AG10803 (cell line): ENCODE measurements at regions not wholly inside any gene's neighbourhood (a gene's known extent, or its start where the extent isn't known, plus 50 kb on each side); places are given as distances from the start of the nearest gene placed in this dataset.

ENCODE experiments used
- DNase-seq: peaks from one replicate; pipeline ENCODE4 v3.0.0; 2010; ENCODE audit warnings: low read depth
- H3K4me3 ChIP-seq: 2 replicates; pipeline ENCODE4 v1.5.1; 2011; ENCODE audit warnings: mild to moderate bottlenecking, low read length, control low read depth
- TF ChIP-seq, protein P1 (sequence below): conservative IDR thresholded peaks from 2 replicates; pipeline ENCODE4 v1.5.1; 2011; ENCODE audit warnings: mild to moderate bottlenecking, low read length, control low read depth, inconsistent platforms

- peak; percentile 98 for DNase-seq
- no peak overlapping the region for H3K4me3 ChIP-seq
- TF ChIP-seq, protein P1, sequence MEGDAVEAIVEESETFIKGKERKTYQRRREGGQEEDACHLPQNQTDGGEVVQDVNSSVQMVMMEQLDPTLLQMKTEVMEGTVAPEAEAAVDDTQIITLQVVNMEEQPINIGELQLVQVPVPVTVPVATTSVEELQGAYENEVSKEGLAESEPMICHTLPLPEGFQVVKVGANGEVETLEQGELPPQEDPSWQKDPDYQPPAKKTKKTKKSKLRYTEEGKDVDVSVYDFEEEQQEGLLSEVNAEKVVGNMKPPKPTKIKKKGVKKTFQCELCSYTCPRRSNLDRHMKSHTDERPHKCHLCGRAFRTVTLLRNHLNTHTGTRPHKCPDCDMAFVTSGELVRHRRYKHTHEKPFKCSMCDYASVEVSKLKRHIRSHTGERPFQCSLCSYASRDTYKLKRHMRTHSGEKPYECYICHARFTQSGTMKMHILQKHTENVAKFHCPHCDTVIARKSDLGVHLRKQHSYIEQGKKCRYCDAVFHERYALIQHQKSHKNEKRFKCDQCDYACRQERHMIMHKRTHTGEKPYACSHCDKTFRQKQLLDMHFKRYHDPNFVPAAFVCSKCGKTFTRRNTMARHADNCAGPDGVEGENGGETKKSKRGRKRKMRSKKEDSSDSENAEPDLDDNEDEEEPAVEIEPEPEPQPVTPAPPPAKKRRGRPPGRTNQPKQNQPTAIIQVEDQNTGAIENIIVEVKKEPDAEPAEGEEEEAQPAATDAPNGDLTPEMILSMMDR, result no peak
These were observed 108.1 kb downstream of the CCDC34 start for GRCh38 chr11:27254744-27255446.

DNA sequence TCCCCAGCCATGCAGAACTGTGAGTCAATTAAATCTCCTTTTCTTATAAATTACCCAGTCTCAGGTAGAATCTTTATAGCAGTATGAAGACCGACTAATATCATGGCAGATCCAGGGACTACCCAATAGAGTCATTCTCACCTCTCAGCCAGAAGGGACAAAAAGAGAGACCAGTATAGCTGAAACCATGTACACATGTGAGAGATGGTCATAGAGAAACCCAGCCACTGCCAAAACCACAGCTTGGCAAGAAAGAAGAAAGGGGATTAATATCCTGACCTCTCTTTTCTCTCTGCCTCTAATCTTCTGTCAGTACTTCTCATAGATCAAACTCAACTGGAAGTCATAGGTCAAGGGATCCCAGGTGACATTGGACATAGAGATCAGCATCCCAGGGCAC is 109.8 kb downstream of the CCDC34 start:
- no peak overlapping the region for H3K4me3 ChIP-seq
- DNase-seq, result peak; percentile 42
- TF ChIP-seq, protein P1, result no peak

DNA sequence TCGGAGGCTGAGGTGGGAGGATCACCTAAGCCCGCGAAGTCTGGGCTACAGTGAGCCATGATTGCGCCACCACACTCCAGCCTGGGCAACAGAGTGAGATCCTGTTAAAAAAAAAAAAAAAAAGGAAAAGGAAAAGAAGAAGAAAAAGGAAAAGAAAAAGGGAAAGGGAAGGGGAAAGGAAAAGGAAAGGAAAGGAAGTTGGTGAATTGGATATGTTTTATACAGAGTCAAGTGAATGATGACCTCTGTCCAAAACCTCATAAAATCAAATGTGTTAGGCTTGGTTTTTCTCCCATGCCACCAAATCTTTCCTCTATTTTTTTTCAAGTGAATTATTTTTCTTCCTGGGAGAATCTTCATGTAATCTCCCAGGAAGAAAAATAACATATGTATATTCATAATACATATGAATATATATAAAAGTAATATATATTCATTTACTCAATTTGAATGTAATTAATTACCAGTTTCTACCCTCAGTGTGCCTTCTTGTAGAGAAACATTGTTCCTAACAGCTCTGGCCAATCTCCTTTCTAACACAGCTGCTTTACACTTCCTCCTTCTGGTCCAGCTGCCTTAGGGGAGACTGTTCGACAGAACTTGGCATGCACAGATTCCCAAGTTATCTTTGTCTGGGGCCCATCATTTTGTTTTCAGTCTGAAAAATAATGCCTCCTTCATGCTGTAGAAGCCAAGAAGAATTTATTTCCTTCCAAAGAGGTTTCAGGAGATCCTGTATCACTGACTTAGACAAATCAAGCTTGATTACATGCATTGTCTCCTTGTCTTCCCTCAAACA is 111.9 kb downstream of the CCDC34 start:
- TF ChIP-seq, protein P1, result no peak
- no peak for DNase-seq
- no peak overlapping the region for H3K4me3 ChIP-seq

DNA sequence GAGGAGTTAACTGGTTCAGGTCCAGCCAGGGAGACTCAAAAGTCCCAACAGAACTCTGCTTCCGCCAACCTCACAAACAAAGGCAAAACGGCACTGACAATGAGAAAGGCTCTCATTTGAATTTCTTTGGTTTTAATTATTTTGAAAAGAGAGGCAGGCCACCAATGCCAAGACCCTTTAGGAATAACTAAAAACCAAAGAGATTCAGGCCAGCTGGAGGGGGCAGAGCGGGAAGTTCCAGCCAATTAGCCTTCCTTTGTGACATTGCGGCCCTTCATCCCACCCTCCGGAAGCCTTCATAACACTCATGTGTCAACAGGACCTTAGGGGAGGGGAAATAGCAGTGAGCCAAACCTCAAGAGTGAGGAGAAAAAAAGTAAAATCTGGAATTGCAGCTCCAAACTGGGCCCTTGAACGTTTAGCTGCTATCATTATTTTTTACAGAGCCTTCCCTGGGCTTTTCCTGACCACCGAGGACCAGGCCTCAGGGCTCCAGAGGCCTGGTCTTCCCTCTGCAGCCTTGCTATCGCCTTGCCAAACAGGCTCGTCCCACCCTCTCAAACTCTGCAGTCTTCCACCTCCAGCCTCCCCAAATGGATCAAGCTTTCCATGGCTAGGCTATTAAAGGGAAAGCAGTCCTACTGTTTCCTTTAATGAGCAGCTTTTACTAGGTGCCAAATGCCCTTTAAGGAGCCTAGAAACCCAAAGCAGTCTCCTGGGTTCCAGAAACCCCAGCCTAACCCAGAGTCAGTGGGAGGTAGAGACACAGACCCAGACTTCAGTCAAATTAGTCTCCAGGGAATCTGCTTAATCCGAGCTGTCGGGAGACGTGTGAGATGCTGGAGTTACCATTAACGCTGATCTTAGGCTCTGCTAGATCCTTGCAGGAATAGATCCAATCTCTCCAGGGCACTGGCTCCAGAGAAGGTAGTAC is 114.2 kb downstream of the CCDC34 start:
- no peak overlapping the region for H3K4me3 ChIP-seq
- DNase-seq, result no peak
- TF ChIP-seq, protein P1, result no peak

DNA sequence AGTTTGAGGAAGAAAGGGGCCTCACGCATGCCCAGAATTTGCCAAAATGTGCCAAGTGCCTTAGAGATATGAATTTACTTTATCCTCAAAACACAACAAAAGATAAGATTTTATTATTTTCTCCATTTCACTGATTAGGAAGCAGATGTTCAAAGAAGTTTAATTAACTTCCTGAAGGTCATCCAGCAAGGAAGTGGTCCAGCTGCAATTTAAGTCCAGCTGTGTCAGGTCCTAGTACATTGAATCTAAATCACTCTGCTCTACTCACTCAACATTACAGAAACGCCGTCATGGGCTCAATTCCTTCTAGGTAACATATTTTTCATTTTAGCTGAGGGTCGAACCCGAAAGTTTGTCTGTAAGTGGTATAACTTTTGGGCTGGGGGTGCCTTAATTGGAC is 115.4 kb downstream of the CCDC34 start:
- DNase-seq, result no peak
- no peak overlapping the region for H3K4me3 ChIP-seq
- TF ChIP-seq, protein P1, result no peak

DNA sequence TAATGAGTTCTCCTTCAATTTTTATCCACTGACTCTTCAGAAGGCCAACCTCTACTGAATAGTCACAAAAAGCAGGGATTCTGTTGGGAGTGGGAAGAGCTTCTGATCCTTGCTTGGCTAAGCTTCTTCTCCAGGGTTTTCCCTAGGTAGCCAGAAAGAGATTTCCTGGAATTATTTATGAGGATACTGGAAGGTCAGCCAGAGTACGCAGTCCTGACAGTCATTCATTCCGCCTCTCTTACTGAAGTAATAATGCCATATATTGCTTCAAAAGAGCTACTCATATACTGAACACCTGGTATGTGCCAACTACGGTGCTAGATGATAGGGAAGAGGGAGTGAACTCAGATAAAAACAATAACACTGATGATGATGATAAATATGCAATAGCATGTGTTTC is 116.1 kb downstream of the CCDC34 start:
- no peak overlapping the region for H3K4me3 ChIP-seq
- TF ChIP-seq, protein P1, result no peak
- DNase-seq, result no peak
